HG03097 (cell line): ENCODE measurements at regions not wholly inside any gene's neighbourhood (a gene's known extent, or its start where the extent isn't known, plus 50 kb on each side); places are given as distances from the start of the nearest gene placed in this dataset.
"Not testable (repeated sequence)": the region's sequence is repeated elsewhere in the genome, so short reads cannot be mapped to it uniquely, and the experiment has no call there.

ENCODE experiments used
- ATAC-seq: cut with Tn5 transposase; IDR thresholded peaks from one replicate; pipeline ENCODE4 v1.9.1; 2021; ENCODE audit not compliant: unreplicated experiment, low FRiP score

- ATAC-seq, result no peak
Observed at GRCh38 chr17:68782789-68783188, 172.4 kb downstream of the ABCA8 start.

GRCh38 chr17:68780596-68780995 is 174.6 kb downstream of the ABCA8 start:
- ATAC-seq, result no peak

- ATAC-seq, result no peak
Observed at GRCh38 chr17:68778726-68779125, 176.5 kb downstream of the ABCA8 start.

- no peak for ATAC-seq
Observed at GRCh38 chr17:68777856-68778694, 176.9 kb upstream of the FAM20A start.

- ATAC-seq, result no peak
Observed at GRCh38 chr17:68777243-68777855, 176.2 kb upstream of the FAM20A start.

- ATAC-seq, result no peak
Observed at GRCh38 chr17:68776451-68776850, 175.3 kb upstream of the FAM20A start.

GRCh38 chr17:68775969-68776368 is 174.8 kb upstream of the FAM20A start:
- no peak for ATAC-seq

GRCh38 chr17:68775318-68775717 is 174.2 kb upstream of the FAM20A start:
- no peak for ATAC-seq

GRCh38 chr17:68771867-68772515 is 170.8 kb upstream of the FAM20A start:
- ATAC-seq, result peak; percentile 74

GRCh38 chr17:68768804-68769203 is 167.6 kb upstream of the FAM20A start:
- no peak for ATAC-seq

GRCh38 chr17:68766640-68767039 is 165.5 kb upstream of the FAM20A start:
- no peak for ATAC-seq

GRCh38 chr17:68763562-68763961 is 162.4 kb upstream of the FAM20A start:
- no peak for ATAC-seq

GRCh38 chr17:68762911-68763310 is 161.7 kb upstream of the FAM20A start:
- ATAC-seq, result no peak

- ATAC-seq, result no peak
Observed at GRCh38 chr17:68760141-68760475, 158.9 kb upstream of the FAM20A start.

- ATAC-seq, result peak; percentile 64
Observed at GRCh38 chr17:68759343-68760140, 158.4 kb upstream of the FAM20A start.

GRCh38 chr17:68759002-68759342 is 157.8 kb upstream of the FAM20A start:
- ATAC-seq, result no peak

- not testable (repeated sequence) for ATAC-seq
Observed at GRCh38 chr17:68757866-68758757, 156.9 kb upstream of the FAM20A start.

- ATAC-seq, result no peak
Observed at GRCh38 chr17:68753985-68754769, 153.0 kb upstream of the FAM20A start.

- ATAC-seq, result no peak
Observed at GRCh38 chr17:68750208-68750562, 149.0 kb upstream of the FAM20A start.
